K562 (cell line): ENCODE measurements at regions not wholly inside any gene's neighbourhood (a gene's known extent, or its start where the extent isn't known, plus 50 kb on each side); places are given as distances from the start of the nearest gene placed in this dataset.

Experiments
- ATAC-seq: fragments of 200-7000 bp; cut with Tn5 transposase; 3 replicates; pipeline ENCODE4 v1.9.1; 2020; ENCODE audit warnings: moderate library complexity
- BruUV-seq: library from RNA; stranded (reverse); fragments of 400-500 nt; replicated peaks from 2 replicates; lab custom pipeline; 2021; lab: Mats Ljungman, UMichigan
- CTCF ChIA-PET: fragments of 300-600 bp; formaldehyde crosslinking; extraction: SDS; loops from one replicate; lab custom pipeline; 2021; ENCODE audit warnings: low intra/inter-chr PET ratio; lab: Yijun Ruan, JAX
- POLR2A ChIA-PET: fragments of 300-600, 350-650 bp; sonication (Branson Sonifier 250); formaldehyde crosslinking; extraction: SDS; loops from one replicate; lab custom pipeline; 2021; ENCODE audit warnings: antibody characterized with exemption, inconsistent platforms; lab: Yijun Ruan, JAX
- DNase-seq, 4 experiments: peaks; one replicate each; pipeline versions ENCODE4 v3.0.0 to v3.0.0-alpha.2; 2011 to 2018; ENCODE audit warnings: low spot score in 3 of 4, mixed read lengths in 3 of 4; ENCODE audit errors: extremely low read depth in 1 of 4
- FAIRE-seq: peaks from 2 replicates; lab custom pipeline; 2011; peaks lifted over from hg19 to GRCh38; lab: Jason Lieb, UNC
- H2AFZ ChIP-seq: 2 replicates; pipeline ENCODE4 v1.6.0; 2011; ENCODE audit warnings: low read depth, low read length, control low read depth, inconsistent platforms
- H3K27ac ChIP-seq: fragments of 200-600 bp; 3 replicates; pipeline ENCODE4 v1.8.0; 2011; ENCODE audit warnings: low read depth, mild to moderate bottlenecking, control low read depth, inconsistent platforms, low read length, moderate library complexity, mixed read lengths; ENCODE audit errors: extremely low read depth
- H3K27me3 ChIP-seq, 2 experiments: fragments of 300-600 bp in 1 of 2; 2 replicates in 1 of 2; 3 replicates in 1 of 2; pipeline versions ENCODE4 v1.6.0 to v1.8.0; 2011; ENCODE audit warnings: inconsistent platforms in 2 of 2, low read length in 2 of 2, mild to moderate bottlenecking in 1 of 2, mixed read lengths in 1 of 2, moderate library complexity in 1 of 2; ENCODE audit not compliant: control insufficient read depth in 2 of 2, insufficient read depth in 2 of 2
- H3K36me3 ChIP-seq: fragments of 300-600 bp; 3 replicates; pipeline ENCODE4 v1.8.0; 2011; ENCODE audit warnings: mild to moderate bottlenecking, low read length, inconsistent platforms; ENCODE audit not compliant: control insufficient read depth, insufficient read depth
- H3K4me1 ChIP-seq, 2 experiments: fragments of 200-600 bp in 1 of 2; replicated peaks in 1 of 2; 2 replicates in 1 of 2; 3 replicates in 1 of 2; pipeline versions ENCODE4 v1.5.1 to v1.8.0; 2011; ENCODE audit warnings: inconsistent platforms in 2 of 2, low read length in 2 of 2, mild to moderate bottlenecking in 1 of 2, mixed read lengths in 1 of 2, moderate library complexity in 1 of 2; ENCODE audit not compliant: control insufficient read depth in 2 of 2, insufficient read depth in 2 of 2
- H3K4me2 ChIP-seq: 2 replicates; pipeline ENCODE4 v1.6.1; 2011; ENCODE audit warnings: low read length, control low read depth, inconsistent platforms, mixed read lengths; ENCODE audit not compliant: insufficient read depth
- H3K4me3 ChIP-seq: fragments of 200-600 bp; sonication (generic), shearing (Covaris generic); 2 replicates; pipeline ENCODE4 v1.5.1; 2016; ENCODE audit warnings: control low read depth, inconsistent platforms
- H3K79me2 ChIP-seq: fragments of 200-600 bp; 3 replicates; pipeline ENCODE4 v1.8.0; 2011; ENCODE audit warnings: low read length, inconsistent platforms; ENCODE audit not compliant: control insufficient read depth, insufficient read depth
- H3K9ac ChIP-seq, 2 experiments: 2 replicates each; pipeline versions ENCODE4 v1.6.0 to v1.6.1; 2011; ENCODE audit warnings: low read depth in 2 of 2, low read length in 2 of 2, control low read depth in 1 of 2, inconsistent platforms in 1 of 2, mild to moderate bottlenecking in 1 of 2, mixed read lengths in 1 of 2; ENCODE audit not compliant: insufficient read depth in 1 of 2
- H3K9me1 ChIP-seq: one replicate; pipeline ENCODE4 v1.6.0; 2011; ENCODE audit warnings: inconsistent platforms, mild to moderate bottlenecking, low read length, moderate library complexity; ENCODE audit not compliant: control insufficient read depth, insufficient read depth
- H3K9me3 ChIP-seq: replicated peaks from 2 replicates; pipeline ENCODE4 v1.5.1; 2011; ENCODE audit warnings: low read depth, low read length, inconsistent platforms; ENCODE audit not compliant: control insufficient read depth, insufficient read depth
- H4K20me1 ChIP-seq: replicated peaks from 2 replicates; pipeline ENCODE4 v1.6.1; 2011; ENCODE audit warnings: low read length, inconsistent platforms, mixed read lengths; ENCODE audit not compliant: control insufficient read depth, insufficient read depth
- CREB1 ChIP-seq, 2 experiments: sonication (generic) in 1 of 2; formaldehyde crosslinking in 1 of 2; IDR thresholded peaks; 2 replicates each; pipeline versions ENCODE4 v1.6.1 to v1.8.0; 2012 to 2022; ENCODE audit warnings: inconsistent platforms in 1 of 2, mild to moderate bottlenecking in 1 of 2, missing genetic modification reagents in 1 of 2, moderate library complexity in 1 of 2
- DPF2 ChIP-seq: fragments of 450-650 bp; IDR thresholded peaks from 2 replicates; pipeline ENCODE4 v1.6.1; 2016
- FOXO4 ChIP-seq: fragments of 450-650 bp; formaldehyde crosslinking; IDR thresholded peaks from 2 replicates; pipeline ENCODE4 v1.4.0; 2020; ENCODE audit warnings: mild to moderate bottlenecking, moderate library complexity
- MCM7 ChIP-seq, 2 experiments: fragments of 450-650 bp; IDR thresholded peaks; 2 replicates each; pipeline ENCODE4 v1.6.1; 2016 to 2018
- NRF1 ChIP-seq, 2 experiments: fragments of 450-650 bp; IDR thresholded peaks in 1 of 2; conservative IDR thresholded peaks in 1 of 2; 2 replicates each; pipeline ENCODE4 v1.6.1; 2014; ENCODE audit warnings: mild to moderate bottlenecking in 2 of 2
- PHF20 ChIP-seq: fragments of 450-650 bp; IDR thresholded peaks from 2 replicates; pipeline ENCODE4 v1.6.1; 2018; ENCODE audit not compliant: partially characterized antibody
- PHTF2 ChIP-seq: fragments of 250-450 bp; sonication (Bioruptor Pico); IDR thresholded peaks from 2 replicates; pipeline ENCODE4 v1.5.0; 2021; ENCODE audit warnings: mild to moderate bottlenecking
- POLR2B ChIP-seq: fragments of 450-650 bp; IDR thresholded peaks from 2 replicates; pipeline ENCODE4 v1.6.1; 2018; ENCODE audit warnings: low read depth; ENCODE audit not compliant: partially characterized antibody
- POLR2G ChIP-seq: fragments of 200-400 bp; formaldehyde crosslinking; IDR thresholded peaks from 2 replicates; pipeline ENCODE4 v1.6.1; 2017; ENCODE audit warnings: low read depth, mild to moderate bottlenecking, antibody characterized with exemption, low read length, moderate library complexity
- RBM34 ChIP-seq: fragments of 200-400 bp; formaldehyde crosslinking; IDR thresholded peaks from 2 replicates; pipeline ENCODE4 v1.6.1; 2018; ENCODE audit warnings: low read length, borderline replicate concordance; ENCODE audit not compliant: insufficient read depth
- ZBTB8A ChIP-seq: fragments of 450-650 bp; IDR thresholded peaks from 2 replicates; pipeline ENCODE4 v1.6.1; 2018; ENCODE audit warnings: mild to moderate bottlenecking, moderate library complexity; ENCODE audit not compliant: partially characterized antibody
- ZNF134 ChIP-seq: fragments of 250-450 bp; sonication (Bioruptor Pico); conservative IDR thresholded peaks from 2 replicates; pipeline ENCODE4 v1.4.0; 2020
- ZNF174 ChIP-seq: fragments of 250-450 bp; sonication (Bioruptor Pico); IDR thresholded peaks from 2 replicates; pipeline ENCODE4 v1.4.0; 2020; ENCODE audit warnings: mild to moderate bottlenecking
- ZNF274 ChIP-seq: IDR thresholded peaks from 2 replicates; pipeline ENCODE4 v1.6.1; 2011; ENCODE audit warnings: low read depth, mild to moderate bottlenecking, low read length, moderate library complexity, borderline replicate concordance
- ZNF512 ChIP-seq: IDR thresholded peaks from 2 replicates; pipeline ENCODE4 v1.6.1; 2016; ENCODE audit warnings: missing genetic modification characterization, missing compliant biosample characterization
- ZNF699 ChIP-seq: fragments of 250-450 bp; sonication (Bioruptor Pico); IDR thresholded peaks from 2 replicates; pipeline ENCODE4 v1.8.0; 2021; ENCODE audit warnings: mild to moderate bottlenecking, moderate library complexity; ENCODE audit not compliant: insufficient replicate concordance
- in situ Hi-C: fragments of 300-500 bp; cut with MboI; formaldehyde crosslinking; loops from 4 replicates; pipeline ENCODE4 v1.15.0; 2018; ENCODE audit warnings: inconsistent platforms, mixed read lengths
- intact Hi-C: fragments of 100-400 bp; cut with micrococcal nuclease; formaldehyde crosslinking; loops from 2 replicates; pipeline ENCODE4 v1.14.2; 2022

- H4K20me1 ChIP-seq: no peaks in the 10 kb centered on the region
- TF ChIP-seq ZNF134 (CRISPR knock-in tag) (no peak), FOXO4 (CRISPR knock-in tag) (no peak), DPF2 (no peak), MCM7 (IDR thresholded peaks at IDR 0.05) (no peak), CREB1 (IDR thresholded peaks at IDR 0.05) (no peak), CREB1 (CRISPR knock-in tag; IDR thresholded peaks at IDR 0.05) (no peak), PHTF2 (CRISPR knock-in tag) (no peak), ZNF512 (no peak), NRF1 (conservative IDR thresholded peaks at IDR 0.05 in 1 of 2, IDR thresholded peaks at IDR 0.05 in 1 of 2) (no peak), POLR2B (no peak), PHF20 (no peak), ZNF699 (CRISPR knock-in tag) (no peak), RBM34 (no peak), POLR2G (no peak), ZNF274 (no peak), ZNF174 (no peak), ZBTB8A (no peak)
- TF ChIP-seq, all 486 proteins: peak for 0
- DNase-seq: no peak
- no TSS peak for BruUV-seq
- POLR2A ChIA-PET: no interaction called here
- CTCF ChIA-PET: no interaction called here
- intact Hi-C loops (no loop called here), in situ Hi-C loops (no loop called here)
- no peaks in the 10 kb centered on the region for H3K4me1 ChIP-seq
- ATAC-seq: no peak
- no peaks in the 10 kb centered on the region for H3K27me3 ChIP-seq
- H3K27ac ChIP-seq: no peak overlapping the region
- H3K9ac ChIP-seq: no peak overlapping the region
- FAIRE-seq: no peak
- no peak overlapping the region for H2AFZ ChIP-seq
- no peaks in the 10 kb centered on the region for H3K9me1 ChIP-seq
- H3K4me2 ChIP-seq: no peak overlapping the region
- no peak overlapping the region for H3K4me3 ChIP-seq
- no peaks in the 10 kb centered on the region for H3K79me2 ChIP-seq
- no peaks in the 10 kb centered on the region for H3K9me3 ChIP-seq
- H3K36me3 ChIP-seq: no peaks in the 10 kb centered on the region
Observed at GRCh38 chr3:75248974-75249373, 415.2 kb upstream of the FRG2C start.
